ENCODE measurements at regions not wholly inside any gene's neighbourhood (a gene's known extent, or its start where the extent isn't known, plus 50 kb on each side); places are given as distances from the start of the nearest gene placed in this dataset.

GRCh38 chr11:43197379-43197778, 114.4 kb upstream of the API5 start:
- TF ChIP-seq, protein P1, sequence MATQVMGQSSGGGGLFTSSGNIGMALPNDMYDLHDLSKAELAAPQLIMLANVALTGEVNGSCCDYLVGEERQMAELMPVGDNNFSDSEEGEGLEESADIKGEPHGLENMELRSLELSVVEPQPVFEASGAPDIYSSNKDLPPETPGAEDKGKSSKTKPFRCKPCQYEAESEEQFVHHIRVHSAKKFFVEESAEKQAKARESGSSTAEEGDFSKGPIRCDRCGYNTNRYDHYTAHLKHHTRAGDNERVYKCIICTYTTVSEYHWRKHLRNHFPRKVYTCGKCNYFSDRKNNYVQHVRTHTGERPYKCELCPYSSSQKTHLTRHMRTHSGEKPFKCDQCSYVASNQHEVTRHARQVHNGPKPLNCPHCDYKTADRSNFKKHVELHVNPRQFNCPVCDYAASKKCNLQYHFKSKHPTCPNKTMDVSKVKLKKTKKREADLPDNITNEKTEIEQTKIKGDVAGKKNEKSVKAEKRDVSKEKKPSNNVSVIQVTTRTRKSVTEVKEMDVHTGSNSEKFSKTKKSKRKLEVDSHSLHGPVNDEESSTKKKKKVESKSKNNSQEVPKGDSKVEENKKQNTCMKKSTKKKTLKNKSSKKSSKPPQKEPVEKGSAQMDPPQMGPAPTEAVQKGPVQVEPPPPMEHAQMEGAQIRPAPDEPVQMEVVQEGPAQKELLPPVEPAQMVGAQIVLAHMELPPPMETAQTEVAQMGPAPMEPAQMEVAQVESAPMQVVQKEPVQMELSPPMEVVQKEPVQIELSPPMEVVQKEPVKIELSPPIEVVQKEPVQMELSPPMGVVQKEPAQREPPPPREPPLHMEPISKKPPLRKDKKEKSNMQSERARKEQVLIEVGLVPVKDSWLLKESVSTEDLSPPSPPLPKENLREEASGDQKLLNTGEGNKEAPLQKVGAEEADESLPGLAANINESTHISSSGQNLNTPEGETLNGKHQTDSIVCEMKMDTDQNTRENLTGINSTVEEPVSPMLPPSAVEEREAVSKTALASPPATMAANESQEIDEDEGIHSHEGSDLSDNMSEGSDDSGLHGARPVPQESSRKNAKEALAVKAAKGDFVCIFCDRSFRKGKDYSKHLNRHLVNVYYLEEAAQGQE (IDR thresholded peaks at IDR 0.05; ENCODE audit: low read depth): peak; percentile 79
- TF ChIP-seq ZBTB7A (IDR thresholded peaks at IDR 0.05; ENCODE audit: low read depth): no peak
- no peak for TF ChIP-seq EGR1 (IDR thresholded peaks at IDR 0.05)
- no peak for TF ChIP-seq TCF12 (IDR thresholded peaks at IDR 0.05; ENCODE audit: low read depth)
- no peak for TF ChIP-seq CEBPB (IDR thresholded peaks at IDR 0.05)
- TF ChIP-seq EP300 (IDR thresholded peaks at IDR 0.05; ENCODE audit: borderline replicate concordance): no peak
- TF ChIP-seq YY1 (IDR thresholded peaks at IDR 0.05; ENCODE audit: low read depth): no peak
- TF ChIP-seq RAD21 (IDR thresholded peaks at IDR 0.05; ENCODE audit: low read depth): no peak
- no peak for TF ChIP-seq TAF1 (IDR thresholded peaks at IDR 0.05; ENCODE audit: low read depth)
